ENCODE measurements at regions not wholly inside any gene's neighbourhood (a gene's known extent, or its start where the extent isn't known, plus 50 kb on each side); places are given as distances from the start of the nearest gene placed in this dataset.
"Not testable (repeated sequence)": the region's sequence is repeated elsewhere in the genome, so short reads cannot be mapped to it uniquely, and the experiment has no call there.

DNA sequence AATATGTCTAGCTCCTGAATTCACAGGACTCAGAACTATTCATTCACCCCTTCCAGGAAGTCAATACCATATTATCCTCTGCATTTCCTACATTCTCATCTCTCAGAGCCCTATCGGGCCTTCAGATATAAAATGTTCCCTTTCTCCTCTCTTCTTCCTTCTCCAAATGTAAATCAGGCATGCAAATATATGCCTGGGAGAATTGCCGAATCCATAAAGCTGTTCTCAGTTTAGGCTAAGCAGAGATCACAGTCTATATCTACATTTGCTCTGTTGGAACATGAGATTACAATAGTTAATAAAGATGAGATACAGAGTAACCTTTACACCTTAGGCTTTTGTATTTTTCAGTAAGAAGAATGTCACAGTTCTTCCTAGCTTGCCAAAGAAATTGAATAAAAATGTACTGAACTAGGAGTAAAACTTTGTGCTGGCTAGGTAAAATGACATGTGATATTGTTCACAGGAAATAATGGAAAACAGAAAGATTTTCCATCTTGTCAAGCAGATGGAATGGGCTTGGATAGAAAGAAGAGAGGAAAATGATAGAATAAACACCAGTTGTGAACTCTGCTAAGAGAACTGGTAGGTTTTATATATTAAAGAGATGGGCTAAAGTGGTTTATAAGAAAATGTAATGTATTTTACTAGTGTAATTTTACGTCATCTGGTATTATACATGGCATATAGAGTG, 161.5 kb downstream of the NRIP1 start:
- DNase-seq, result no peak

DNA sequence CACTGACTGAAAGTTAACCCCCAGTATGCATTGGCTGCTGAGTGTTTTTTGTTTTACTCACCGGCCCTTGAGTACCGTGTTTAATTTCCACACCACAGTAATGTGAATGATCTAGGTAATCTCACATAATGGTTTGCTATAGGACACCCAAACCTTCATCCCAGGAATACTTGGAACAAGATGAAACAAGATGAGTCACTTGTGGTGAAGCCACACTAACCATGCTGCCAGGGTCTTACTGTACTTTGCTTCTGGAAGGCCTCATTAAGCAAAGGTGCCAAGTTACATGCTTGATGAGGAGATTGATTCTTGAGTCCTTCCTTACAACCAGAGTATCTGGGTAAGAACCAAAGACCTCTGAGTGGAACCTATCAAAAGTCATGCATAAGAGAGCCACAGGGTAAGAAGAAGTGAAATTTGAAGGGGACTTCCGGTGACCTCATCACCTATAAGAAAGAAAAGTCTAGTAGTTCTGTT, 163.3 kb downstream of the NRIP1 start:
- DNase-seq, result no peak

DNA sequence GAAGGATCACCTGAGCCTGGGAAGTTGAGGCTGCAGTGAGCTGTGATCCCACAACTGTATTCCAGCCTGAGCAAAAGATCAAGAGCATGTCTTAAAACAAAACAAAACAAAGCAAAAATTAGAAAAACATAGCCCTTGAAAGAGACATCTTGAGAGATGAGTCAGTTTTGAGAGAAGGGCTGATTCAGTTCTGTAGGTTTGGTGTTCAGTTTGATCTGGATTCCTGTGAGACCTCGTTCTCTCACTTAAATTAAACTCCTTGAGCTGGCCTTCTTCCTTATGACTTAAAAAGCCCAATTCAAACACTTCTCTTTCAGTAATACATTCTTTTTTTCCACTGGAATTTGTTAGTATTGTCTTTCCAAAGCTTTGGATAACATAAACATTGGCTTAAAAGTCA, 164.2 kb downstream of the NRIP1 start:
- DNase-seq, result no peak

DNA sequence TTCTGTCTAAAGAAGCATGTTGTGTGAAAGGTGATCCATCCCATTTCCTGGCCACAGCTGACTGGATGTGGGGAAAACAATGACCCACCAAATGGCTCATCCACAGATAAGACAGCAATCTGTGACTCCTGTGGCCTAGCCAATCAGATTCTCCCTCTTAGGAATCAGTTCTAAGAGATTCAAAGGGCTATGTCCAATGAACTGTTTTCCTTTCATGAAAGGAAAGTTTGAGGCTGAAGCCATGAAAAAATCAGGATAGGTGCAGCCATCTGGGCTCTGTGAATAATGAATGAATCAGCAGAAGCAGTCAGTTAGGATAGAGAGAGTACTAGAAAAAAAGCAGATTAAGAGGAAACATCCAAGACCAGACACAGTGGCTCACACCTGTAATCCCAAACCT, 164.7 kb downstream of the NRIP1 start:
- no peak for DNase-seq

- DNase-seq, result no peak
These were observed 169.0 kb downstream of the NRIP1 start for GRCh38 chr21:14895792-14896191.

GRCh38 chr21:14890141-14890540, 174.7 kb downstream of the NRIP1 start:
- DNase-seq, result no peak

- DNase-seq, result no peak
These were observed 175.6 kb downstream of the NRIP1 start for GRCh38 chr21:14889080-14889810.

- peak; percentile 42 for DNase-seq
These were observed 176.6 kb downstream of the NRIP1 start for GRCh38 chr21:14888202-14888601.

DNA sequence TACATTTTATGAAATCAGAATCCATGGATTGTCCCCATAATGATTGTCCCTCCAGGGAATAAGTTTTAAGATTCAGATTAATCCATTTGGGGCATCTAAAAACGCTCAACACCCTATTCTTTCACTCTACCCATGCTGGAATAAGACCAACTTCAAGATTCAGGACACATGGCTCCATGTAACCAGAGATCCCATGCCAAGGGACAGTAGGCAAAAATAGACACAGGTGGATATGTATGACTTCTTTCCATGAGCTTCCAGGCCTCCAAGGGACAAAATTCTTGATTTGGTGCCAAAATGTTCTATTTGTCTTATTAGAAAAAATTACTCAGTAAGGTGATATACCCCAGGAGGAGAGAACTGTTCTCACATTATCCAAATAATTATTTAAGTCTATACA, 178.8 kb downstream of the NRIP1 start:
- DNase-seq, result no peak

DNA sequence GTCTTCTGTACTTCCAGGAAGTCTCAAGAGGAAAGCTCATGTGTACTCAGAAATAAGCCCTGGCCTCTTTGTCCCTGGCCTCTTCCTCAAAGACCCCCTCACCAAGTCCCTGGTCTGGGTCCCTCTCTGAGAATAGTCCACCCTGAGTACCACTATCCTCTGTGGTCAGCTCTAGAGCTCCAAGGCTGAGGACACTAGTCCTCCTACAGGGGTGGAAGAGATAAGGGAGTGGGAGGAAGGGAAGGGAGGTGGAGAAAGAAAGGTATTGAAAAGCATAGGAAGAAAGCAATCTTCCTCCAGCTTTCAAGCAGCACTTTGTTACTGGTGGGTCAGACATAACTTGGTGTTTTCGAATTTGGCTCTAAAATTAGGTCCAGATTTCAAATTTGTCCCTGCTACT, 181.4 kb downstream of the NRIP1 start:
- DNase-seq, result no peak

GRCh38 chr21:14882545-14882944, 182.3 kb downstream of the NRIP1 start:
- not testable (repeated sequence) for DNase-seq

DNA sequence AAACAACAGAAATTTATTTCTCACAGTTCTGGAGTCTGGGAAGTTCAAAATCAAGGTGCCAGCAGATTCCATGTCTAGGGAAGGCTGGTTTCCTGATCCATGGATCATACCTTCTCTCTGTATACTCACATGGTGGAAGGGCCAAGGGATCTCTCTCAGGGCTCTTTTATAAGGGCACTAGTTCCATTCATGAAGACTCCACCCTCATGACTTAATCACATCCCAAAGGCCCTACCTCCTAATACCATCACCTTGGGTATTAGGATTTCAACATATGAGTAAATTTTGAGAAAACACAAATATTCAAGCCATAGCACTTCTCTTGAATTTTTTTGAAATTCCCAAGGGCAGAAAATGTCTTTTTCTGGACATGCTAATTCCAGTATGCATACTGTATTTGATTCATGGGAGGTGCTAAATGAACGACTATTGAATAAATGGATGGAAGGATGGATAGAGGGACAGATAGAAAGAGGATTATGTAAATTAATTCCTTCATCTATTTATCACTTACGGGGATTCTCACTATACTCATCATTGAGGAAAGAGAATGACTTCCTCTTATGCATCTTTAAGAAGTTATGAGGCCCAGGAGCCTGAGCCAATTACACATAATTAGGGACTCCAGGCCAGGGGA, 182.8 kb downstream of the NRIP1 start:
- DNase-seq, result no peak

DNA sequence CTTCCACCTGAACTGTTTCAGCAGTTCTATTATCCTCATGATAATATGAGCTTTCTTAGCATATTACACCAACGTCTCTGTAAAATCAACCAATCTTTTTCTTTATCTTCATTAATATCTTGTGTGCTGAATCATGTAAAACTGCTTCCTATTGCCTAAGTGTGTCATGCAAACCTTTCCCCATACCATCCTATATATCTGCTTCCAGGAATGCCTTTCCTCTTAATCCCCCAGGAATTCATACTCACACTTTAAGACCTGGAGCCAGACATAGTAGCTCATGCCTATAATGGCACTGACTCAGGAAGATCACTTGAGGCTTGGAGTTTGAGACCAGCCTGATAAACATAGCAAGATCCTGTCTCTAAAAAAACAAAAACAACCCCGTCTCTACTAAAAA, 183.9 kb downstream of the NRIP1 start:
- no peak for DNase-seq

- DNase-seq, result no peak
These were observed 185.3 kb downstream of the NRIP1 start for GRCh38 chr21:14879458-14879857.

DNA sequence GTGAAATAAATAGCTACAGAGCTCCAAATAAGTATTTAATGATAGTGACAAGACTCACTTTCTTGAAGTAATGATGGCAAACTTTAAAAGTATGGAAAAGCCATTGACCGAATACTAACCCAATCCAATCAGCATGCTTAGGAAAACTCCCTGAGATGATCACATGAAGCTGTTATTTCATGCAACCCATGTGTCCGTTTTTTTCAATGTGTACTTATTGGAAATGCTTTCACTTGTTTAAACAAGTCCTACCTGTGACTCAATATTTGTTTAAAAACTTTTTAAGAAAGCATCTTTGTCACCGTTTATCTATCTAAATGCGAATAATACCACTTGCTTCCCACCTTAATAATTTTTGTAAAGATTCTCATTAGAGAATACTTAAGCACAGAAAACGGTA, 185.8 kb downstream of the NRIP1 start:
- DNase-seq, result no peak

DNA sequence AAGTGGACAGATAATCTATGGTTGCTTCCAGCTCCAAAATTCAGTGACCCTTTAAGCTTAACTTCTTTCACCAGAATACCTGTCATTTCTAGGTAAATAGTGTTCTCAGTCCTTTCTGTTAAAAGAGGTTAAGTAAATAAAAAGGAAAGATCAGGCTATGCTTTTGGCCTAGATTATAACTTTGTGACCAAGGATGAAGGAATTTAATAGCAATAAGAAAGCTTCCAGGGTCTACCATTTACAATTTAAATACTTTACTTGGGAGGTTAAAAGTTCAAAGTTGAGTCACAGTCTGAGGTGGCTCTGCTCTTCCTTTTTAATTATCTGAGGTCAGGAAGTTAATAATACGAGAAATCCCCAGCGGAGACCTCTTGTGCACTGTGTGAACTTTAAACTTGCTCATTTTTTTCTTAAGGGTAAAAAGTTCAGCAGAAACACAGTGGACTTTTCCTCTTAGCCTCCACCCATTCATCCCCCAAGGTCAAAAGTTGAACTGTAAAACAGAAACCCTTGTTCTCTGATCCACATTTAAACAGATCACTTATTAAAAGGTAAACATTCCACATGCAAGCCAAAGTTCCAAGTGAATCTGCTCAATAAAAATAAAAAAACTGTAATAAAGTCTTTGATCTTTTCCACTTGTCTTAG, 187.1 kb downstream of the NRIP1 start:
- no peak for DNase-seq

- DNase-seq, result no peak
These were observed 188.3 kb downstream of the NRIP1 start for GRCh38 chr21:14876524-14876840.

DNA sequence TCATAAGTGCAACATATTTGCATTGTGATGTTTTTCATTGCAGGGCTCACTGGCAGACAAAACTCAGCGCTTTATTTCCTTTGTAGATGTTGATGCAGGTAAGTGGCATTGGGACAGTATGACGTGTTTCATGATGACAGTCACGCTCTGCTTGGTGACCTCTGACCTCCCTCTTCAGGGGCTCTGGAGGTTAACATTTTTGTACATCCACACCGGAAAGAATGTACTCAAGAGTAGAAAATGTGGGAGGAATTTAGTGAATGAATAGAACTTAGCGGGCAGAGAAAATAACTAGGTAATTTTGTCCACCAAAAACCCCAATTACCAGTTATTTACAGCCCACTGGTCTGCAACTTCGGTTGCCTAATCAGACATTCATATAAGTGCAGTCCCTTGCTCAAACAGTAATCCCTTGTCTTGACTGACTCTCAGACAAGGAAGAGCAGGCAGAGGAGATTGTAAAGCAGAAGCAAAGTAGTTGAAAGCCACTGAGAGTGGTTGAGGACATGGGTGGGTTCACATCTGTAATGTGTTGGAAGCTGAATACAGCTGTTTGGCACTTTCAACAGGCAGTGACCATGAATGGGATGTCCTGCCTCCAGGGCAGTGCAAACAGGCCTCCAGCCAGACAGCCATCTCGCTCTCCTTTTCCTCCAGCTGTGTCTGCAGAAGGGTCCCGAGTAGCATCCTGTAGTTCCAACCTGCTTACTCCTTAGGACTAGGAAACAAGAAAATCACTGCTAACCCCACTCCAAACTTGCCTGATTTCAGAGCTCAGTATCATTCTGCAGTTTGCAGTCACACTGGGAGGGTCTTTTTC, 188.9 kb downstream of the NRIP1 start:
- no peak for DNase-seq

- no peak for DNase-seq
These were observed 189.6 kb downstream of the NRIP1 start for GRCh38 chr21:14875186-14875585.

- DNase-seq, result no peak
These were observed 190.4 kb downstream of the NRIP1 start for GRCh38 chr21:14874379-14874778.

DNA sequence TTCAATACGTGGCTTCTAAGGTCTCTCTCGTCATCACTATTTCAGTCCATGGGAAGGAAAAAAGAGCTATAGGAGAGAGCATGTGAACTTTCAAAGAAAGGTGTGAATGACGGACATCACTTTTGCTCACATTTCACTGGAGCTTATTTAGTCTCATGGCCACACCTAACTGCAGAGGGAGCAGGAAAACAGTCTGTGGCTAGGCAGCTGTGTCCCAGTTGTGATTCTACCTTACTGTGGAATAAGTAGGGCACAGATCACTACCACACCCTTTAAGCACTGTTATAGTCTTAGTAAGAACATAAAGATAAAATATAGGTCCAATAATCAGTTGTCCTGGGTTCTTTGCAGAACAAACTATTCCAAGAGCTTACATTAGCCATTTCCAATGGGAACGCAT, 192.9 kb downstream of the NRIP1 start:
- DNase-seq, result no peak

DNA sequence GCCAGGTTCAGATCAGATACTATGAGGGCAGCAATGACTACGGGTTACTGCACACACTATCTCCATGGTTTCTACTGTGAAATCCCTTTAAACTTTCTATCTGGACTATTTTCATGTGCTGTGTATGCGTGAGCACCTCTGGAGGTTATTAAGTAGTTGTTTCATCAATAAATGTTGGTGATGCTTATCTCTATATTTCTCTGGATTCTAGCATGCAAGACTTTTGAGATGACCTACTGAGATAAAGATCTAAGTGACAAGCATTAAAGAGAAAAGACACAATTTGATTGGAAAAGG, 194.0 kb downstream of the NRIP1 start:
- no peak for DNase-seq

Measured in NCI-H774 (cell line).